ENCODE measurements at regions not wholly inside any gene's neighbourhood (a gene's known extent, or its start where the extent isn't known, plus 50 kb on each side); places are given as distances from the start of the nearest gene placed in this dataset.

GRCh38 chr5:167937635-167937998, 353.8 kb upstream of the WWC1 start:
- Histone ChIP-seq H3K9ac (ENCODE audit: insufficient read depth, low read depth, low read length) (no peak overlapping the region), H3K79me2 (ENCODE audit: insufficient read depth, low read length) (no peaks in the 10 kb centered on the region), H3K27me3 (ENCODE audit: control insufficient read depth in 1 of 2, insufficient read depth in 2 of 2, low read length in 2 of 2) (peaks cover 0 to 12% of the 10 kb centered on the region in 2 experiments; a peak in 2 of 5 replicates), H3K9me3 (ENCODE audit: low read length) (no peaks in the 10 kb centered on the region), H3K36me3 (replicated peaks in 1 of 2; ENCODE audit: control insufficient read depth in 1 of 2, insufficient read depth in 2 of 2, low read length in 2 of 2) (no peaks in the 10 kb centered on the region), H3K4me3 (replicated peaks in 1 of 3; ENCODE audit: insufficient read depth in 1 of 3, low read depth in 2 of 3, low read length in 3 of 3) (no peak overlapping the region), H3K27ac (ENCODE audit: extremely low read length, insufficient read depth, low read length) (no peak overlapping the region), H2AFZ (ENCODE audit: low read length) (no peak overlapping the region), H3K4me1 (ENCODE audit: insufficient read depth, low read length) (no peaks in the 10 kb centered on the region), H3K4me2 (ENCODE audit: low read depth, low read length) (no peak overlapping the region), H4K20me1 (ENCODE audit: insufficient read depth, low read length) (no peaks in the 10 kb centered on the region)
- ATAC-seq (no peak), DNase-seq (ENCODE audit: low spot score) (no peak), FAIRE-seq (no peak)
- BruUV-seq (replicated peaks), result no TSS peak
- CTCF ChIA-PET (ENCODE audit: low intra/inter-chr PET ratio, low total read pairs), result no interaction called here
- in situ Hi-C loops (cut with HindIII; ENCODE audit: extremely low pct_ligation_motif_present, low pct_unique_long_range_greater_than_20kb) (no loop called here), intact Hi-C loops (cut with micrococcal nuclease; ENCODE audit: unreplicated experiment) (no loop called here)
- POLR2A ChIA-PET, result no interaction called here
- TF ChIP-seq NFE2L2 (IDR thresholded peaks at IDR 0.05; ENCODE audit: low read length), result peak; percentile 86
- peak; percentile 98 for TF ChIP-seq MAFK (conservative IDR thresholded peaks at IDR 0.05 in 1 of 2, IDR thresholded peaks at IDR 0.05 in 1 of 2; ENCODE audit: low read length in 2 of 2)
- peak; percentile 98 for TF ChIP-seq MAFF (IDR thresholded peaks at IDR 0.05; ENCODE audit: low read depth, low read length)
- TF ChIP-seq U2AF1 (optimal IDR thresholded peaks at IDR 0.05; ENCODE audit: low read depth, low read length), result no peak
- TF ChIP-seq DR1 (CRISPR knock-in tag; IDR thresholded peaks at IDR 0.05), result no peak
- 38% methylated on average over 8 of the region's 8 CpGs for whole genome bisulfite sequencing (ENCODE audit: low lambda C conversion rate)

DNA sequence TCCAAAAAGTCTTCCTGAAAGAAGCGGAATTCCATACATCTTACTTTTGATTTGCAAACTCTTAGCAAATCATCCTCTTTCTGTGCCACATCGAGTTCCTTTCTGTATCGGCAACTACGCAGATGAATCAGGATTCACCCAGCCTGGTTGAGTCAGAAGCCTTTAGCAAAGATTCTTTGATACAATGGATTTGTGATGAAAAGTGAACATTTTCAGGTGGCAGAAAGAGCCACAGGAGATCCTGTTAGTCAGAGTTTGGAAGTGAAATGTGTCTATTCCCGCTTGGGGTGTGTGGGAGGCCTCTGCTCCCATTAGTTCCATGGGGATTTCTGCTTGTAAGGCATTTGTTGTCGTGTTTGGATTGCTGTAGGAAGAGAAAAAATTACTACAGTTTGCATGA, 351.8 kb upstream of the WWC1 start:
- intact Hi-C loops (cut with micrococcal nuclease; ENCODE audit: unreplicated experiment) (no loop called here), in situ Hi-C loops (cut with HindIII; ENCODE audit: extremely low pct_ligation_motif_present, low pct_unique_long_range_greater_than_20kb) (no loop called here)
- Histone ChIP-seq H3K79me2 (ENCODE audit: insufficient read depth, low read length) (no peaks in the 10 kb centered on the region), H3K27ac (ENCODE audit: extremely low read length, insufficient read depth, low read length) (no peak overlapping the region), H3K27me3 (ENCODE audit: control insufficient read depth in 1 of 2, insufficient read depth in 2 of 2, low read length in 2 of 2) (peaks cover 0 to 8% of the 10 kb centered on the region in 2 experiments; a peak in 2 of 5 replicates), H3K36me3 (replicated peaks in 1 of 2; ENCODE audit: control insufficient read depth in 1 of 2, insufficient read depth in 2 of 2, low read length in 2 of 2) (no peaks in the 10 kb centered on the region), H3K4me3 (replicated peaks in 1 of 3; ENCODE audit: insufficient read depth in 1 of 3, low read depth in 2 of 3, low read length in 3 of 3) (no peak overlapping the region), H3K9ac (ENCODE audit: insufficient read depth, low read depth, low read length) (no peak overlapping the region), H3K9me3 (ENCODE audit: low read length) (no peaks in the 10 kb centered on the region), H3K4me2 (ENCODE audit: low read depth, low read length) (no peak overlapping the region), H3K4me1 (ENCODE audit: insufficient read depth, low read length) (no peaks in the 10 kb centered on the region), H2AFZ (ENCODE audit: low read length) (no peak overlapping the region), H4K20me1 (ENCODE audit: insufficient read depth, low read length) (no peaks in the 10 kb centered on the region)
- ChIA-PET POLR2A (no interaction called here), CTCF (ENCODE audit: low intra/inter-chr PET ratio, low total read pairs) (no interaction called here)
- WGBS (ENCODE audit: low lambda C conversion rate), result 41% methylated on average over 6 of the region's 6 CpGs
- ATAC-seq, result no peak
- no TSS peak for BruUV-seq (replicated peaks)
- no peak for DNase-seq (ENCODE audit: low spot score)
- FAIRE-seq, result no peak
- TF ChIP-seq ZFP90 (CRISPR knock-in tag; IDR thresholded peaks at IDR 0.05; ENCODE audit: borderline replicate concordance) (no peak), FOXP1 (IDR thresholded peaks at IDR 0.05) (no peak), FOXP1 (CRISPR knock-in tag; IDR thresholded peaks at IDR 0.05) (no peak), ZNF616 (CRISPR knock-in tag; IDR thresholded peaks at IDR 0.05; ENCODE audit: low read depth) (no peak), ESRRA (CRISPR knock-in tag; IDR thresholded peaks at IDR 0.05; ENCODE audit: low read depth) (no peak), RCOR2 (CRISPR knock-in tag; IDR thresholded peaks at IDR 0.05) (no peak), TEF (CRISPR knock-in tag; IDR thresholded peaks at IDR 0.05) (no peak), RARA (CRISPR knock-in tag; IDR thresholded peaks at IDR 0.05) (no peak), ZNF780A (CRISPR knock-in tag; IDR thresholded peaks at IDR 0.05) (no peak), JARID2 (CRISPR knock-in tag; IDR thresholded peaks at IDR 0.05; ENCODE audit: insufficient replicate concordance) (no peak), IKZF5 (CRISPR knock-in tag; IDR thresholded peaks at IDR 0.05) (no peak), SIN3A (IDR thresholded peaks at IDR 0.05; ENCODE audit: borderline replicate concordance, low read depth, low read length) (no peak)
- TF ChIP-seq, protein P1, sequence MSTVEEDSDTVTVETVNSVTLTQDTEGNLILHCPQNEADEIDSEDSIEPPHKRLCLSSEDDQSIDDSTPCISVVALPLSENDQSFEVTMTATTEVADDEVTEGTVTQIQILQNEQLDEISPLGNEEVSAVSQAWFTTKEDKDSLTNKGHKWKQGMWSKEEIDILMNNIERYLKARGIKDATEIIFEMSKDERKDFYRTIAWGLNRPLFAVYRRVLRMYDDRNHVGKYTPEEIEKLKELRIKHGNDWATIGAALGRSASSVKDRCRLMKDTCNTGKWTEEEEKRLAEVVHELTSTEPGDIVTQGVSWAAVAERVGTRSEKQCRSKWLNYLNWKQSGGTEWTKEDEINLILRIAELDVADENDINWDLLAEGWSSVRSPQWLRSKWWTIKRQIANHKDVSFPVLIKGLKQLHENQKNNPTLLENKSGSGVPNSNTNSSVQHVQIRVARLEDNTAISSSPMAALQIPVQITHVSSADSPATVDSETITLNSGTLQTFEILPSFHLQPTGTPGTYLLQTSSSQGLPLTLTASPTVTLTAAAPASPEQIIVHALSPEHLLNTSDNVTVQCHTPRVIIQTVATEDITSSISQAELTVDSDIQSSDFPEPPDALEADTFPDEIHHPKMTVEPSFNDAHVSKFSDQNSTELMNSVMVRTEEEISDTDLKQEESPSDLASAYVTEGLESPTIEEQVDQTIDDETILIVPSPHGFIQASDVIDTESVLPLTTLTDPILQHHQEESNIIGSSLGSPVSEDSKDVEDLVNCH (CRISPR knock-in tag; IDR thresholded peaks at IDR 0.05), result no peak
